Lower lobe of right lung (tissue), 2 donors: ENCODE measurements at regions not wholly inside any gene's neighbourhood (a gene's known extent, or its start where the extent isn't known, plus 50 kb on each side); places are given as distances from the start of the nearest gene placed in this dataset.

Experiments
- ATAC-seq, 2 donors: fragments of 200-7000 bp; cut with Tn5 transposase; one replicate each; pipeline ENCODE4 v1.9.1; 2020 to 2022; ENCODE audit warnings: mild to moderate bottlenecking in 2 of 2, moderate library complexity in 2 of 2
- DNase-seq: peaks from one replicate; pipeline ENCODE4 v3.0.0-alpha.2; 2020
- H3K27ac ChIP-seq: fragments of 200-600 bp; one replicate; pipeline ENCODE4 v1.8.0; 2022
- H3K27me3 ChIP-seq: fragments of 200-600 bp; one replicate; pipeline ENCODE4 v1.8.0; 2022; ENCODE audit warnings: low read depth
- H3K36me3 ChIP-seq: fragments of 200-600 bp; one replicate; pipeline ENCODE4 v1.8.0; 2022; ENCODE audit warnings: mild to moderate bottlenecking
- H3K4me1 ChIP-seq: fragments of 200-600 bp; one replicate; pipeline ENCODE4 v1.8.0; 2022
- H3K4me3 ChIP-seq: fragments of 200-600 bp; one replicate; pipeline ENCODE4 v1.8.0; 2022; ENCODE audit warnings: mild to moderate bottlenecking
- H3K9me3 ChIP-seq: fragments of 200-600 bp; one replicate; pipeline ENCODE4 v1.8.0; 2022
- CTCF ChIP-seq: fragments of 200-600 bp; IDR thresholded peaks from one replicate; pipeline ENCODE4 v1.8.0; 2022; ENCODE audit warnings: antibody characterized with exemption, mild to moderate bottlenecking
- intact Hi-C: fragments of 100-400 bp; cut with DNase I; formaldehyde crosslinking; loops from one replicate; pipeline ENCODE4 v1.11.0; 2022
- donor health status: DM: no; HTN: yes; CAD: no; lungs with severe emphysema.

GRCh38 chrX:140110081-140110650 lies 144.8 kb upstream of the CXorf66 start:
- Histone ChIP-seq H3K27ac (no peak overlapping the region), H3K36me3 (no peaks in the 10 kb centered on the region), H3K9me3 (no peaks in the 10 kb centered on the region), H3K27me3 (no peaks in the 10 kb centered on the region), H3K4me1 (no peaks in the 10 kb centered on the region), H3K4me3 (no peak overlapping the region)
- intact Hi-C loops: no loop called here
- no peak for TF ChIP-seq CTCF
- no peak for ATAC-seq
- no peak for DNase-seq

- Histone ChIP-seq H3K4me1 (no peaks in the 10 kb centered on the region), H3K27me3 (no peaks in the 10 kb centered on the region), H3K4me3 (no peak overlapping the region), H3K36me3 (no peaks in the 10 kb centered on the region), H3K27ac (no peak overlapping the region), H3K9me3 (no peaks in the 10 kb centered on the region)
- TF ChIP-seq CTCF: no peak
- intact Hi-C loops: no loop called here
- ATAC-seq (no peak), DNase-seq (no peak)
Measured at GRCh38 chrX:140104760-140105159, 139.4 kb upstream of the CXorf66 start.

- intact Hi-C loops: no loop called here
- Histone ChIP-seq H3K27me3 (no peaks in the 10 kb centered on the region), H3K9me3 (no peaks in the 10 kb centered on the region), H3K27ac (no peak overlapping the region), H3K4me3 (no peak overlapping the region), H3K4me1 (no peaks in the 10 kb centered on the region), H3K36me3 (no peaks in the 10 kb centered on the region)
- TF ChIP-seq CTCF: no peak
- DNase-seq (no peak), ATAC-seq (no peak)
Measured at GRCh38 chrX:140099221-140099620, 133.9 kb upstream of the CXorf66 start.

- no peak for ATAC-seq
- H3K36me3 ChIP-seq: no peaks in the 10 kb centered on the region
Measured at GRCh38 chrX:140092121-140092520, 126.8 kb upstream of the CXorf66 start.

GRCh38 chrX:140091125-140091886 lies 126.0 kb upstream of the CXorf66 start:
- peak; percentile 64 to 82 for ATAC-seq
- Histone ChIP-seq H3K27ac (no peak overlapping the region), H3K4me3 (peak overlapping the region; percentile 37), H3K4me1 (no peaks in the 10 kb centered on the region), H3K27me3 (peaks cover 5% of the 10 kb centered on the region), H3K9me3 (no peaks in the 10 kb centered on the region), H3K36me3 (no peaks in the 10 kb centered on the region)
- intact Hi-C loops: no loop called here
- TF ChIP-seq CTCF: no peak
- DNase-seq: peak; percentile 45

More at GRCh38 chrX:140092121-140092520, 126.8 kb upstream of the CXorf66 start:
- Histone ChIP-seq H3K27me3 (peaks cover 5% of the 10 kb centered on the region), H3K4me1 (no peaks in the 10 kb centered on the region), H3K9me3 (no peaks in the 10 kb centered on the region), H3K27ac (no peak overlapping the region), H3K4me3 (no peak overlapping the region)
- no peak for TF ChIP-seq CTCF
- DNase-seq: no peak
- intact Hi-C loops: no loop called here
